ENCODE measurements at regions not wholly inside any gene's neighbourhood (a gene's known extent, or its start where the extent isn't known, plus 50 kb on each side); places are given as distances from the start of the nearest gene placed in this dataset.
"Not testable (repeated sequence)": the region's sequence is repeated elsewhere in the genome, so short reads cannot be mapped to it uniquely, and the experiment has no call there.

DNA sequence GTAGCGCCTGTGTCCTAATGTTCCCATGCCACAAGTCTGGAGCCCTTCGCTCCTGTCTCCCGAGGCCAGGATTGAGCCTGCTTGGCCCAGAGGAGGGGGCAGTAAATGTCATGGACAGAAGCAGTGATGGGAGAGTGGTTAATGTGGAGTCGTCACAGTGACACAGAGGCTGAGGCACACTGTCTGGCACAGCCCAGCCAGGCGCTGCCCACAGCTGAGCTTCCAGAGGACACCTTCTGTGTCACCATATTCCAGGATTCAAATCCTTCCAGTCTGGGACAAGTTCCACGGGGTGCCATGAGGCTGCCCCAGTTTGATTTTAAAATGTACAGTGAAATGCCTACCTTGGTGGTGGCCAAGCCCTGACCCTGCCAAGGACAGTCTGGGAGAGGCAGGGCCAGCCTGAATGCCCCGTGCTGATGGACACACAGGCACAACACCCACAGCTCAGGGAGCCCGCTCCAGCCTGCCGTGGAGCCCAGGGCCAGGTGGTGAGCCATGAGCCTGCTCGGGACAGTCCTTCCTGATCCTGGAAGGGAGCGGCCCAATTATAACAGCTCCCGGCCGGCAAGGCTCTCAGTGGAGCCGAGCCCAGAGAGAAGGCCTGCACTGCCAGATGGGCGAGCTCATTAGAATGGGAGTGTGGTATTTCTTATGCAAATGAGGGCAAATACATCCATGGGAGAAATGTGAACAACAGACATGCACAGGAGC is 99.1 kb upstream of the RUFY1 start:
- H3K9me3 Mint-ChIP-seq, result peaks cover 45% of the 10 kb centered on the region
- no peak overlapping the region for H3K27ac Mint-ChIP-seq
- no peak overlapping the region for H3K4me3 Mint-ChIP-seq
- no peaks in the 10 kb centered on the region for H3K36me3 Mint-ChIP-seq (ENCODE audit: low read depth)
- intact Hi-C loops (cut with micrococcal nuclease), result no loop called here
- H3K27me3 Mint-ChIP-seq, result no peaks in the 10 kb centered on the region
- H3K4me1 Mint-ChIP-seq (ENCODE audit: low read depth), result no peaks in the 10 kb centered on the region

DNA sequence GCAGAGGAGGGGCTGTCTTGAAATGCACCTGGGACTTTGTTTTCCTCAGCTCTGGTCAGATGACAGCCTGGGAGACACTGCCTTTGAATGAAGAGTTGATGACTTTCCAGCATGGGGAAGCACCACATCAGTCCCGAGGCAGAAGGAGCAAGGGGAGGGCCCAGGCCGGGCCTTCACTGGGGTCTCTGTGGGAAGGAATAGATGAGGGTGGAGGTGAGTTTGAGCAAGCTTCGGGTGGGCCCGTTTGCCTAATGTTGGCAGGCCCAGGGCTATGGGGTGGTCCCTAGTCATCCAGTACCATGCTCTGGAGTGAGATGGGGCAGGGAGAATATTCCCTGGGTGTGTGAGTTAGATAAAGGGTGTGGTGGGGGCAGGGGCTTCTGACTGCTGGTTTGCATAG is 100.4 kb upstream of the RUFY1 start:
- peaks cover 43% of the 10 kb centered on the region for H3K9me3 Mint-ChIP-seq
- H3K4me1 Mint-ChIP-seq (ENCODE audit: low read depth); intact Hi-C loops (cut with micrococcal nuclease); H3K27me3 Mint-ChIP-seq; H3K36me3 Mint-ChIP-seq (ENCODE audit: low read depth); H3K4me3 Mint-ChIP-seq; H3K27ac Mint-ChIP-seq: not testable (repeated sequence)

DNA sequence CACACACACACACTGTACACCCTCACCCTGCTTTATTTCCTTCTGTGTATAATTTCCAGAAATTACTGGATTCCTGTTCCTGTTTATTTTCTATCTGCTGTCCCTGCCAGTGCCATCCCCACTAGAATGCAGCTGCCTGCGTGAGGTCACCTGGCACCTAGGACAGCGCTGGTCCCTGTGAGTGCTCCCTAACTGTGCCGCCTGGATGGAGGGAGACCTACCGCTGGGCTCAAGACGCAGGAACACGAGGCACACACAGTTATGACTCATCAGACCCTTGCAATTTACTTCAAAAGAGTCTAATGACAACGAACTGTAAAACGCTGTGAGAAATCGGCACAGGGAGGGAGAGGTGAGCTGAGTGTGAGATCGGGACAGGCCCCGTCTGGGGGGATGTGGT is 102.1 kb upstream of the RUFY1 start:
- intact Hi-C loops (cut with micrococcal nuclease); H3K4me1 Mint-ChIP-seq (ENCODE audit: low read depth); H3K36me3 Mint-ChIP-seq (ENCODE audit: low read depth); H3K27ac Mint-ChIP-seq; H3K27me3 Mint-ChIP-seq; H3K4me3 Mint-ChIP-seq: not testable (repeated sequence)
- peaks cover 27% of the 10 kb centered on the region for H3K9me3 Mint-ChIP-seq

DNA sequence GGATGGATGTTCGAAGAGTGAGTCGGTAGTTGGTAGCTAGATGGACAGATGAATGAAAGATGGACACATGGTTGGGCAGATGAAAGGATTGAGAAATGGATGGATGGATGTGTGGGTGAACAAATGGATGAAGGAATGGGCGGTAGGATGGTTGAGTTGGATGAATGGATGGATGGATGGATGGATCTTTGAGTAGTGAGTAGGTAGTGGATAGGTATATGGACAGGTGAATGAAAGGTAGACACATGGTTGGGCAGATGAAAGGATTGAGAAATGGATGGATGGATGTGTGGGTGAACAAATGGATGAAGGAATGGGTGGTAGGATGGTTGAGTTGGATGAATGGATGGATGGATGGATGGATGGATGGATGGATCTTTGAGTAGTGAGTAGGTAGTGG is 97.0 kb upstream of the ADAMTS2 start:
- H3K27ac Mint-ChIP-seq; H3K4me3 Mint-ChIP-seq; intact Hi-C loops (cut with micrococcal nuclease); H3K36me3 Mint-ChIP-seq (ENCODE audit: low read depth); H3K27me3 Mint-ChIP-seq; H3K4me1 Mint-ChIP-seq (ENCODE audit: low read depth): not testable (repeated sequence)
- peaks cover 14% of the 10 kb centered on the region for H3K9me3 Mint-ChIP-seq

DNA sequence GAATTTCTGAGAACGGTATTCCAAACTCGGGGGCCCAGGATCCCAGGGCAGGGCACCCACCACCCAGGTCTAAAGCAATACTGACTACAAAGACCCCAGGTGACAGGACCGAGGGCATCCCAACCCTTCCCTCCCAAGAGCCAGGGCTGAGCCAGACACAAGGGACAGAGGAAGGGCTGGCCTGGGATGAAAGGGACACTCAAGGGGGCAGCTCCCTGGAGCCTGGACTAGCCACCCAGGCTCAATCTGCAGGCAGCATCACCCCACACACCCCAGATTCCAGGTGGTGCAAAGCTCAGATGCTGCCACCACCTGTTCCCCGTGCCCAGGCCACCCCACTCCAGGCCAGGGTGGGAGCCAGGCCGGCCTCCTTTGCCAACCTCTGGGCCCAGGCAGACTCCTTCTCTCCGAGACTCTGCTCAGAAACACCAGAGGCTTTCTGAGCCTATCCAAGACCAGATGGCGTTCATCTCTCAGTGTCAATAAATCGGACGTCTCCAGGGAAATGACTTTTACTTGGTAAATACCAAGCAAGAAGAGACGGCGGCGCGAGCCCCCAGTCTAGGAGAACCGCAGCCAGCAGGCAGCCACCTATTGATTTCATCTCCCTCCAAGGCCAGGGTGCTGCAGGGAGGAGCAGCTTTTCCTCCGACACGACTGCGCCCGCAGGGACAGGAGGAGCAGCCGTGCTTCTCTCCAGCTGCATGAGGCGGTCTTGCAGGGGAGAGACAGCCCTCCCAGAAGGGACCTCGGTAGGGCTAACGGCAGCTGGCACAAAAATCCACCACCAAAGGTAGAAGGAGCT is 94.1 kb upstream of the ADAMTS2 start:
- Mint-ChIP-seq H3K4me3 (no peak overlapping the region), H3K27ac (no peak overlapping the region), H3K9me3 (peaks cover 14% of the 10 kb centered on the region), H3K27me3 (peaks cover 2% of the 10 kb centered on the region), H3K36me3 (ENCODE audit: low read depth) (no peaks in the 10 kb centered on the region), H3K4me1 (ENCODE audit: low read depth) (no peaks in the 10 kb centered on the region)
- intact Hi-C loops (cut with micrococcal nuclease), result no loop called here

DNA sequence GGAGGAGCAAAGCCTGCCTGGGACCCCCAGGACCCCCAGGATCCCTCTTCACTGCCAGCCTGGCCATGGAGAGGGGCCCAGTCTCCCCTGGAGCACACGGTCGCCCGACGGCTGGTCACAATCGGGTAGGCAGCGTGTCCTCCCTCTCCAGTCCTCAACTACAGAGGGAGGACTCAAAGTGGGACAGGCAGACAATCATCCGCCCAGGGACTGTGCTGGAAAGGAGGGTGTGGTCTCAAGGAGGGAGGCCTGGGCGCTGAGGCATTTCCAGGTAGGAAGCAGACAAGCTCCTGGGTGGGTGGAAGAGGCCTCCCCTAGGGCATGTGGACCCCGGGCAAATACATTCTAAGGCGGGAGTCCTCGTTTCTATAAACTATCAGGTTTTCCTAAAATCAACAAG is 93.2 kb upstream of the ADAMTS2 start:
- H3K9me3 Mint-ChIP-seq, result peaks cover 14% of the 10 kb centered on the region
- H3K4me3 Mint-ChIP-seq, result no peak overlapping the region
- intact Hi-C loops (cut with micrococcal nuclease), result no loop called here
- H3K27ac Mint-ChIP-seq, result no peak overlapping the region
- no peaks in the 10 kb centered on the region for H3K27me3 Mint-ChIP-seq
- no peaks in the 10 kb centered on the region for H3K4me1 Mint-ChIP-seq (ENCODE audit: low read depth)
- H3K36me3 Mint-ChIP-seq (ENCODE audit: low read depth), result no peaks in the 10 kb centered on the region

DNA sequence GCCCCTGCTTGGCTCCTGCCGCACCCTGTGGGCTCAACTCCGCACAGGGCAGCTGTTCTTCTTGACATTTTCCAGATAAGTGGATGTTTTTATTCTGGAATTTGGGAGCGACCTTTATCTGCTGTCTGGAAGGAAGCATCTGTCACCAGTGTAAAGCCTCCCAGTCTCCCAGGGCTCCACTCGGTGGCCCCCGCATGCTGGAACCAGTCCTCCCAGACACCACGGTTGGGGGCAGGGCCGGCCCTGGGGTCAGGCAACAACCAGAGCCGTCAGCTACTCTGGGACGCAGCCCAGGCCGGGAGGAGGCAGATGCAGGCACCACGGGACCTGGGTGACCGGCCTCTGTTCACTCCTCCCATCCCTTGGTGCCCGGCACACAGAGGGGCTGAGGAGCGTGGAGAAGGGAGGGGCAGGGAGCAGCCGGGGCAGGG is 92.8 kb upstream of the ADAMTS2 start:
- intact Hi-C loops (cut with micrococcal nuclease), result no loop called here
- Mint-ChIP-seq H3K27ac (no peak overlapping the region), H3K4me3 (no peak overlapping the region), H3K4me1 (ENCODE audit: low read depth) (no peaks in the 10 kb centered on the region), H3K9me3 (peaks cover 14% of the 10 kb centered on the region), H3K27me3 (no peaks in the 10 kb centered on the region), H3K36me3 (ENCODE audit: low read depth) (no peaks in the 10 kb centered on the region)

DNA sequence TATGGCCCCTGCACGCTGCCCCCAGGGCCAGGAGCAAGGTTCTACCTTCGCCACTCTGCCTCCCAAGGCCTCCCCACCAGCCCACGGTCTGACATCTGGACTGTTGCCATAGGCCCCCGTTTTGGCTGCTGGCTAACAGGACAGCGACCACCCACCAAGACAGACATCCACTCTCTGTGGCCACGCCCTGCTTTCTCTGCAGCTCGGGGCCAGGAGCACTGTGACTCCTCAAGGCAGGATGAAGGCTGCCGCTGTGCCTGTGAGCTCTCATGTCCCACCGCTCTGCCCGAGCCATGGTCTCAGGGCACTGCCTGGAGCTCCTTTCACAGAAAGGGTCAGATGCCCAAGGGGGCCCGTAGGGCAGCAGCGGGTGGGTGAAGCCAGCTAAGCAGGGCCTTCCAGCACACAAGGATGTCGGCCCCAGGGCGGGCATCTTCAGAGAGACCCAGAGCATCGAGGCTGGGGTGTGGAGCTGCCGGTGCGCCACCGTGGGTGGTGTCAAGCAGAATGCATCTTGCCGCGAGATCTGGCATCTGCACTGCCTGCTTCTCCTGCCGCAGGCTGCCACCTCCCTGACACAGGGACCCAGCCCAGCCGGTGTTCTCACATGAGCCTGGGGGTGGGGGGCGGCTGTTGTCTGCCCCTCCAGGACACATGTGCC is 92.2 kb upstream of the ADAMTS2 start:
- H3K36me3 Mint-ChIP-seq (ENCODE audit: low read depth), result no peaks in the 10 kb centered on the region
- H3K4me3 Mint-ChIP-seq, result no peak overlapping the region
- H3K27me3 Mint-ChIP-seq, result no peaks in the 10 kb centered on the region
- intact Hi-C loops (cut with micrococcal nuclease), result no loop called here
- no peaks in the 10 kb centered on the region for H3K4me1 Mint-ChIP-seq (ENCODE audit: low read depth)
- peaks cover 10% of the 10 kb centered on the region for H3K9me3 Mint-ChIP-seq
- H3K27ac Mint-ChIP-seq, result no peak overlapping the region

DNA sequence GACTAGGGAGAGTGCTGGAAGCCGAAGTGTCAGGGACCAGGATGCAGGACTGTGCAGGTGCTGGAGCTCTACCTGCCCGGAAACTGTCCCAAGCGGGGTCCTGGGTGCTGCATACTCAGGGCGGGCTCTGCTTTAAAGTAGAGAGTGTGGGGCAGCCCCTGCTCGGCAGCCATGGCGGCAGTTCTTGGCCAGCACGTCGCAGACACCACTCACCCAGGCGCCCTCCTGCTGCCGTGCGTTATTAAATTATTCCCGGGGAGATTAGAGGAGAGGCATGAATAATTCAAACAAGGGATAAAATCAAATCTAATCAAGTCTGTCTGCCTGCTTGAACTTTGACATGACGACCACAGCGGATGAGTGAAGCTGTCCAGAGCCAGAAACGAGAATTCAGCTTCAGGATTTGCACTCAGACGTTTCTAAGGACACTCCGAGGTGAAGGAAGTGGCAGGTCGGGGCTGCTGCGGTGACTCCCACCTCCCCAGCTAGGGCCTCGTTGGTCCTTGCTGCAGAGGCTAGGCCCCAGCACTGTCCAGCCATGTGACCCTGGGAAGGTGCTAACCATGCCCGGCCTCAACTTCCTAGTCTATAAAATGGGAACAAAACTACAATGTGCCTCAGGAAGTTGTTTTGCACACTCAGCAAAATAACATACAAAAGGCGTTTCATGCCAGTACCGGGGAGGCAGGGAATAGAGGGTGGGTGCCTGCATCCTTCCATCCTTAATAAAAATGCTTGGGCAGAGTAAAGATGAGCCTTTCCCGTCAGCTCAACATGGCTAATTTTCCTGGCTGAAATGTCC is 91.3 kb upstream of the ADAMTS2 start:
- H3K36me3 Mint-ChIP-seq (ENCODE audit: low read depth), result no peaks in the 10 kb centered on the region
- no peak overlapping the region for H3K4me3 Mint-ChIP-seq
- no peaks in the 10 kb centered on the region for H3K4me1 Mint-ChIP-seq (ENCODE audit: low read depth)
- H3K9me3 Mint-ChIP-seq, result peaks cover under 1% of the 10 kb centered on the region
- intact Hi-C loops (cut with micrococcal nuclease), result no loop called here
- H3K27ac Mint-ChIP-seq, result no peak overlapping the region
- H3K27me3 Mint-ChIP-seq, result no peaks in the 10 kb centered on the region

DNA sequence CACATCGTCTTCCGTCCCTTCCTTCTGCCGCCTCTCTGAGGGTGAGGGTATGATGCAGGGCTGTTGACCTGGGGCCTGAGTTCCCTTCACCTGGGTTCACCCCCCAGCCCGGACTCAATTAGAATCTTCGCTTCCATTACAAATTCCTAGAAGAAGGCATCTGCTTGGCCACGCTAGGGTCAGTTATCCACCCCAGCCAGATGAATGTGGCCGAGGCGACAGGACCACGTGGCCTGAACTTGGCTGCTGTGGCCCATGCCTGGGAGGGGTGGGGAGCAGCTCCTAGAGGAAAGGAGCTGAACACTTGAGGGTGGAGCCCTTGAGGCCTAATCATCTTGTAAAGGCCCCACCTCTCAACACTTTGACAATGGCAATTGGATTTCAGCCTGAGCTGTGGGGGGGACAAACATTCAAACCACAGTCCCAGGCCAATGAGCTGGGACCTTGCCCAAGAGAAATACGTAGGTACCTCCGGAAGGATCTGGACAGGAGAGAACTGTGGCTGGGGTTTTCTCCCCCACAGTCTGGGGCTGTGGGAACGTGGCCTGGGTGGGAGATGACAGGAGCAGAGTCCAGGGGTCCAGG is 90.6 kb upstream of the ADAMTS2 start:
- no peaks in the 10 kb centered on the region for H3K36me3 Mint-ChIP-seq (ENCODE audit: low read depth)
- no peak overlapping the region for H3K27ac Mint-ChIP-seq
- no peaks in the 10 kb centered on the region for H3K4me1 Mint-ChIP-seq (ENCODE audit: low read depth)
- no peaks in the 10 kb centered on the region for H3K27me3 Mint-ChIP-seq
- no peak overlapping the region for H3K4me3 Mint-ChIP-seq
- intact Hi-C loops (cut with micrococcal nuclease), result no loop called here
- no peaks in the 10 kb centered on the region for H3K9me3 Mint-ChIP-seq

DNA sequence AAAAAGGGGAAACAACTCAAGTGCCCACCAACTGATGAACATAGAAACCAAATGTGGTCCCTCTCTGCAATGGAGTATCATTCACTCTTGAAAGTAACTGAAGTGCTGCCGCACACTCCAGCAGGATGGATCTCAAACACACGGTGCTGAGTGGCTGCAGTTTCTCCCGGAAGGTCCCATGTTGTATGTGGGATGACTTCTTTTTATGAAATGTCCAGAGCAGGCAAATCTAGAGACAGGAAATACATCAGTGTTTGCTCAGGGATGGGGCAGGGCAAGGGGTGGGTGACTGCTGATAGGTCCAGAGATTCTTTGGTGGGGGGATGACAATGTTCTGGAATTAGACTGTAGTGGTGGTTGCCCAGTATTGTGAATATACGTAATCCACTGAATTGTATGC is 89.9 kb upstream of the ADAMTS2 start:
- Mint-ChIP-seq H3K4me3 (no peak overlapping the region), H3K27me3 (no peaks in the 10 kb centered on the region), H3K4me1 (ENCODE audit: low read depth) (no peaks in the 10 kb centered on the region), H3K36me3 (ENCODE audit: low read depth) (no peaks in the 10 kb centered on the region), H3K27ac (no peak overlapping the region), H3K9me3 (no peaks in the 10 kb centered on the region)
- intact Hi-C loops (cut with micrococcal nuclease), result no loop called here

DNA sequence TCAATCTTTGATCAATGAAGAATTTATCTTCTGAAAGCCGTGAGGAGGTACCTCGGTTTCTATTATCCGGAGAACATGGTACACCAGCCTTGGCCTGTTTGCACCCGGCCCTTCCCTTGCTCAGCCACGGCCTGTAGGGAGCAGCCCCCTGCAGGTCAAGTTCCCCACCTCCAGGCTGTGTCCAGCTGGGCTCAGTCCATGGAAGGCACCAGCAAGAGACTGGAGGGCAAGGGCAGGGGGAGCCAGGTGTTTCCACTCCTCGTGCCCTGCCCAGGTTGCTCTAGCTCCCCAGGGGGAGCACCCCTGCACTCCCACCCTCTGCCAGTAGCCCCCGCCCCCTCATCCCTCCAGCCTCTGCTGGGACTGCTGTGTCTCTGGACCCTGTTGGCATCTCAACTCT is 87.3 kb upstream of the ADAMTS2 start:
- intact Hi-C loops (cut with micrococcal nuclease), result no loop called here
- Mint-ChIP-seq H3K27ac (no peak overlapping the region), H3K4me3 (no peak overlapping the region), H3K4me1 (ENCODE audit: low read depth) (no peaks in the 10 kb centered on the region), H3K36me3 (ENCODE audit: low read depth) (no peaks in the 10 kb centered on the region), H3K9me3 (no peaks in the 10 kb centered on the region), H3K27me3 (no peaks in the 10 kb centered on the region)

DNA sequence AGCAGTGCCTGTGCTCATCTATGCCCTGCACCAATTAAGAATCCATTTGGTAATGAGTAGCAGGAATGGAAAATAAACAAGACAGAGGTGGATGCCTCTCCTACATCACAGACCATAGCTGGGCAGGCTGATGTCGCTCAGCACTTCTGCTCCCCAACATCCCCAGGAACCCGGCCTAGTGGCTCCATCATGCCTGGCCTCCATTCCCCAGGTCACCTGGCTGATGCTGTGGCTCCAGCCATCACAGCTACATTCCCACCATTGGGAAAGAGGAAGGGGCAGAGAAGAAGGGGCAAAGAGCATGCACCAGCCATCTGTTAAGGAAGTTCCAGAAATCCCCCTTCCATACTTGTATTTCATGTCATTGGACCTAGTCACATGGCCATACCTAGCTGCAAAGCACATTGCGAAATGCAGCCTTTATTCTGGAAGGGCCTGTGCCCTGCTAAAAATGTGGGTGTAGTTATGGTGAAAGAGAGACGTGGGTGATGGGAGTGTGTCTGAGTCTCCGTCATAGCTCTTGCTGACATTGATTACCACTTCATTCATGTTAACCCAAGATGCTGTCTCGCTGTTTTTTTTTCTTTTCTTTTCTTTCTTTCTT is 86.1 kb upstream of the ADAMTS2 start:
- H3K27me3 Mint-ChIP-seq, result no peaks in the 10 kb centered on the region
- no peaks in the 10 kb centered on the region for H3K4me1 Mint-ChIP-seq (ENCODE audit: low read depth)
- H3K27ac Mint-ChIP-seq, result no peak overlapping the region
- H3K9me3 Mint-ChIP-seq, result no peaks in the 10 kb centered on the region
- H3K4me3 Mint-ChIP-seq, result no peak overlapping the region
- no peaks in the 10 kb centered on the region for H3K36me3 Mint-ChIP-seq (ENCODE audit: low read depth)
- intact Hi-C loops (cut with micrococcal nuclease), result no loop called here

All from dendritic cell treated with granulocyte-macrophage colony-stimulating factor and Interleukin-4, amounts not matched to agents 40 ng/mL and 50 ng/mL, for 4 days (primary cell).